ENCODE measurements at regions not wholly inside any gene's neighbourhood (a gene's known extent, or its start where the extent isn't known, plus 50 kb on each side); places are given as distances from the start of the nearest gene placed in this dataset.

- no peak for DNase-seq (ENCODE audit: low read depth)
- no peak overlapping the region for H3K4me3 ChIP-seq (ENCODE audit: low read depth, low read length)
- TF ChIP-seq CTCF (conservative IDR thresholded peaks at IDR 0.05; ENCODE audit: low read depth, low read length) = no peak
These were observed 408.5 kb upstream of the SUCLG2 start for GRCh38 chr3:68062926-68063325.

- no peak for TF ChIP-seq CTCF (conservative IDR thresholded peaks at IDR 0.05; ENCODE audit: low read depth, low read length)
- H3K4me3 ChIP-seq (ENCODE audit: low read depth, low read length) = no peak overlapping the region
- DNase-seq (ENCODE audit: low read depth) = no peak
These were observed 406.5 kb upstream of the SUCLG2 start for GRCh38 chr3:68060910-68061309.

GRCh38 chr3:68060191-68060590, 405.8 kb upstream of the SUCLG2 start:
- TF ChIP-seq CTCF (conservative IDR thresholded peaks at IDR 0.05; ENCODE audit: low read depth, low read length) = no peak
- no peak for DNase-seq (ENCODE audit: low read depth)
- no peak overlapping the region for H3K4me3 ChIP-seq (ENCODE audit: low read depth, low read length)

- H3K4me3 ChIP-seq (ENCODE audit: low read depth, low read length) = no peak overlapping the region
- TF ChIP-seq CTCF (conservative IDR thresholded peaks at IDR 0.05; ENCODE audit: low read depth, low read length) = no peak
- no peak for DNase-seq (ENCODE audit: low read depth)
These were observed 405.3 kb upstream of the SUCLG2 start for GRCh38 chr3:68059628-68060152.

GRCh38 chr3:68057637-68058320, 403.4 kb upstream of the SUCLG2 start:
- no peak overlapping the region for H3K4me3 ChIP-seq (ENCODE audit: low read depth, low read length)
- no peak for DNase-seq (ENCODE audit: low read depth)
- TF ChIP-seq CTCF (conservative IDR thresholded peaks at IDR 0.05; ENCODE audit: low read depth, low read length) = no peak

GRCh38 chr3:68056556-68056955, 402.1 kb upstream of the SUCLG2 start:
- no peak for TF ChIP-seq CTCF (conservative IDR thresholded peaks at IDR 0.05; ENCODE audit: low read depth, low read length)
- no peak for DNase-seq (ENCODE audit: low read depth)
- H3K4me3 ChIP-seq (ENCODE audit: low read depth, low read length) = no peak overlapping the region

GRCh38 chr3:68055215-68055614, 400.8 kb upstream of the SUCLG2 start:
- no peak for DNase-seq (ENCODE audit: low read depth)
- TF ChIP-seq CTCF (conservative IDR thresholded peaks at IDR 0.05; ENCODE audit: low read depth, low read length) = no peak
- no peak overlapping the region for H3K4me3 ChIP-seq (ENCODE audit: low read depth, low read length)

Data from choroid plexus epithelial cell (primary cell).